MG63 (cell line): ENCODE measurements at regions not wholly inside any gene's neighbourhood (a gene's known extent, or its start where the extent isn't known, plus 50 kb on each side); places are given as distances from the start of the nearest gene placed in this dataset.
"Not testable (repeated sequence)": the region's sequence is repeated elsewhere in the genome, so short reads cannot be mapped to it uniquely, and the experiment has no call there.

ENCODE experiments used
- DNase-seq: peaks from one replicate; pipeline ENCODE4 v3.0.0-alpha.2; 2020
- H3K27me3 ChIP-seq: fragments of 250-450 bp; sonication (Bioruptor Pico); 2 replicates; pipeline ENCODE4 v1.5.1; 2020; ENCODE audit warnings: mild to moderate bottlenecking, moderate library complexity
- H3K36me3 ChIP-seq: fragments of 250-450 bp; sonication (Bioruptor Pico); 2 replicates; pipeline ENCODE4 v1.5.1; 2020; ENCODE audit warnings: mild to moderate bottlenecking, moderate library complexity
- H3K4me3 ChIP-seq: fragments of 250-450 bp; sonication (Bioruptor Pico); 2 replicates; pipeline ENCODE4 v1.5.1; 2020; ENCODE audit warnings: mild to moderate bottlenecking, moderate library complexity
- H3K9me3 ChIP-seq: fragments of 250-450 bp; sonication (Bioruptor Pico); 2 replicates; pipeline ENCODE4 v1.5.1; 2020; ENCODE audit warnings: mild to moderate bottlenecking, moderate library complexity

- Histone ChIP-seq H3K4me3 (no peak overlapping the region), H3K36me3 (no peaks in the 10 kb centered on the region), H3K9me3 (no peaks in the 10 kb centered on the region), H3K27me3 (no peaks in the 10 kb centered on the region)
- DNase-seq: no peak
Observed at GRCh38 chr7:113659416-113659815, 259.4 kb downstream of the PPP1R3A start.

- no peak for DNase-seq
- Histone ChIP-seq H3K9me3 (no peaks in the 10 kb centered on the region), H3K27me3 (no peaks in the 10 kb centered on the region), H3K4me3 (no peak overlapping the region), H3K36me3 (no peaks in the 10 kb centered on the region)
Observed at GRCh38 chr7:113657603-113658002, 261.2 kb downstream of the PPP1R3A start.

DNA sequence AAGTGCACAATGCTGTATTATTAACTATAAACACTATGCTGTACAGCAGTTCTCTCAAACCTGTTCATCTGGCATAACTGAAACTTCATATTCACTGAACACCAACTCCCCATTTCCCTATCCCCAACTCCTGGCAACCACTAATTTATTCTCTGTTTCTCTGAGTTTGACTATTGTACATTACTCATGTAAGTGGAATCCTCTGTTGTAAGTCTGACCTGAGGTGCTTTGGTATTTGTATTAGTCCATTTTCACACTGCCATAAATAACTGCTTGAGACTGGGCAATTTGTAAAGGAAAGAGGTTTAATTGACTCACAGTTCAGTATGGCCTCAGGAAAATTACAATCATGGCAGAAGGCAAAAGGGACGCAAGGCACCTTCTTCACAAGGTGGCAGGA lies 266.3 kb downstream of the PPP1R3A start:
- Histone ChIP-seq H3K27me3 (no peaks in the 10 kb centered on the region), H3K36me3 (no peaks in the 10 kb centered on the region), H3K9me3 (no peaks in the 10 kb centered on the region), H3K4me3 (no peak overlapping the region)
- DNase-seq: no peak

DNA sequence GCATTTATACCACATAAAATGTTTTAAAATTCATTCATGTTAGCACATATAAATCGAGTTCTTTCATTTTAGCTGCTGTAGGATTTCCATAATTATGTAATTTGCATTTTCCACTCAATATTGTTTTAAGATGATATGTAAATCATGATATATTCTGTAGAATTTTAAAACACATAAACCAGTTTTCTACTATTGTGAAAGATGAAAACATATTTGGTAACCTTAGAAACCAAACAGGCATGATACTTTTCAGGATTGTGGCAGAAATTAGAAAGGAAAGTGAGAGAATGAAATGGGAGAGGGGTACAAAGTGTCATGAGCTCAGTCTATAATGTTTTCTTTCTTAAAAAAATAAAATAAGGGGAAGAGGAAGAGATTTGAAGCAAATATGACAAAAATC lies 269.3 kb downstream of the PPP1R3A start:
- Histone ChIP-seq H3K36me3 (no peaks in the 10 kb centered on the region), H3K9me3 (no peaks in the 10 kb centered on the region), H3K4me3 (no peak overlapping the region), H3K27me3 (no peaks in the 10 kb centered on the region)
- DNase-seq: no peak

DNA sequence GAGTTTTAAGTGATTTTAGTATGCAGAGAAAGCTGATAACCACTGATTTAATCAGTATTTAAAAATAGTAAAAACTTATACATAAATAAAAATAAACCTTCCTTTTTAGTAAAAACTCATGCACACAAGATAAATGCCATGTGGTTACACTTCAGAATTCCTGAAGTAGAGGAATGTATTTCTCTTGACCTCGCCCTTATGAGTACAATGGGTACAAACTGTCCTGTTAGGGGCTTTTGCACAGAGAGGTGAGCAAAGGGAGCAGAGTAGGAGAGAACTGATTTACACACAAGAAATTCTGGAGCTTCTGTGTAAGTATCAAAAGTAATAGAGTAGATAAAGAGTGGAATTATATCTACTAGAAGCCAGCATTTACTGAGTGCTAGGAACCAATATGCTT lies 279.6 kb downstream of the PPP1R3A start:
- DNase-seq: no peak

DNA sequence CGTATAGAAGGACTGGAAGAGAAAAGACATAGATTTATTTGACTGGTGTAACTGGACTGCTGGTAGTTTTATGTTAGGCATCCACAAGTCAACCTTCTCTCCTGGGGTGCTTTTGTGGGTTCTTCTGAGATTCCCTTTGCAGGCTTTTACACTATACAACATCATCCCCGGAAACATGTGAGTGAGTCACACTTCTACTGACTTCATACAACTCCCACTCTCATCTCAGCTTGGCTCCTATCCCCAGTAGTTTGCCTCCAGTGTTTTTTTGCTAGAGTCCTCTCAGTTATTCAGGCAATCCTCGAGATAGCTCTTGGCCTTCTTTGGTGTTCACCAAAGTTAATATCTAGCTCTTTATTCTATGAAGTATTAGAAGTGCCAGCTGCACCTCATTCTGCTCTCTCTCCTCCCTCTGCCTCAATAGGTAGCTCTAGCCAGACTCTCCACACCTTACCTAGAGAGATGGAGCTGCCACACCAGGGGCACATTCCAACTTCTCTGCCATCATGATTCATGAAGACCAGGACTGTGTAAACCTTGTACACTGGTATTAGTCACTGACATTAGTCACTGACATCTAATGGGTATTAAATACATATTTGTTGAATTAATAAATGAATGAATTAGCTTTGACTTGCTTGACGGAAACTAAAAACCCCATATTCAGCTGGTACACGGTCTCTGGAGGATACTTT lies 281.9 kb downstream of the PPP1R3A start:
- 0 out of 2 replicates have a peak, but pooled peaks cover 5% of the 10 kb centered on the region for H3K9me3 ChIP-seq
- H3K4me3 ChIP-seq: no peak overlapping the region
- no peaks in the 10 kb centered on the region for H3K36me3 ChIP-seq
- no peaks in the 10 kb centered on the region for H3K27me3 ChIP-seq
- peak; percentile 30 for DNase-seq

More for the DNA sequence above, 279.6 kb downstream of the PPP1R3A start:
- no peaks in the 10 kb centered on the region for H3K36me3 ChIP-seq
- no peak overlapping the region for H3K4me3 ChIP-seq
- 0 out of 2 replicates have a peak, but pooled peaks cover 5% of the 10 kb centered on the region for H3K9me3 ChIP-seq
- H3K27me3 ChIP-seq: no peaks in the 10 kb centered on the region

DNA sequence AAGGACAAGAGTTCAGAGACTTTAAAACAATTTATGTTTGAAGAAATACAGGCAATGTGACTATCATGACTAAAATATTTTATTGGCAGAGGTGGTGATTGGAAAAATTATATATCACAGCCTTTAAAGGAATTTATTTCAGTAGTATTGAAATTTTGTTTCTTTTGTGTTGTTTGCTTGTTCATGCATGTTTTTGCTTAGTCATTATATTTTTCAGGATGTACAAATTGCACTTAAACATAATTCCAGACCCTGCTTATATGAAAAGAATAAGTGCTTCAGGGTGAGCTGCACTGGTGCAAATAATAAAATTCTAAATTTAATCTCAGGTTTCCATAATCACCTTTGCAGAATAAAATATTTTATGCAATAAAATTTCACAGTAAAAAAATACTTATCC lies 283.3 kb downstream of the PPP1R3A start:
- Histone ChIP-seq H3K9me3 (0 out of 2 replicates have a peak, but pooled peaks cover 2% of the 10 kb centered on the region), H3K36me3 (no peaks in the 10 kb centered on the region), H3K4me3 (no peak overlapping the region), H3K27me3 (no peaks in the 10 kb centered on the region)
- no peak for DNase-seq

- Histone ChIP-seq H3K9me3 (0 out of 2 replicates have a peak, but pooled peaks cover 2% of the 10 kb centered on the region), H3K27me3 (no peaks in the 10 kb centered on the region), H3K36me3 (no peaks in the 10 kb centered on the region), H3K4me3 (no peak overlapping the region)
- DNase-seq: no peak
Observed at GRCh38 chr7:113633073-113633472, 285.7 kb downstream of the PPP1R3A start.

GRCh38 chr7:113628948-113629847 lies 289.6 kb downstream of the PPP1R3A start:
- H3K9me3 ChIP-seq: no peaks in the 10 kb centered on the region

DNA sequence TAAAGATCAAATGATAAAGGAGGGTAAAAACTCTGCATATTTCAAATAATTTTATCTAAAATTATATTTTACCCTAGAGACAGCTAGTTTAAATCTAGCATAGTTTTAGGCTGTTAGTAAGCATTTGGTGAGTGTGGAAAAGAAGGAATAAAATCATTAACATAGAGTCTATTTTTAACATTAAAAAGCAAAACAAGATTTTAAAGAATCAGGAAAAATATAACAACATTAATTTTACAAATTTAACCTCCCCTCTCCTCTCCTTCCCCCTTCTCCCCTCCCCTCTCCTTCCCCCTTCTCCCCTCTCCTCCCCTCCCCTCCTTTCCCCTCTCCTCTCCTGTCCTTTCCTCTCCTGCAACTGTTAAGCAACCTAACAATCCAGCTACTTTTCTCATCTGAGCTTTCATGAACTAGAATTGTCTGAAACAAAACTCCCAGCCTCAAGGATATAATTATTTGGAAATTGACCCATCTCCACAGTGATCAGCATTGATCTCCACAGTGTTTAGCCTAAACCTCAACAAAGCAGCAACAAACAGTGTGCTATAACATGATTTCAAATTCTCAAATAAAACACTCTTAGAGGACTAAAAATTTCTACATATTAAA lies 293.2 kb downstream of the PPP1R3A start:
- DNase-seq: no peak
- Histone ChIP-seq H3K36me3 (no peaks in the 10 kb centered on the region), H3K27me3 (no peaks in the 10 kb centered on the region), H3K9me3 (peaks cover 4% of the 10 kb centered on the region), H3K4me3 (no peak overlapping the region)

More at GRCh38 chr7:113628948-113629847, 289.6 kb downstream of the PPP1R3A start:
- peak overlapping the region; percentile 31 for H3K4me3 ChIP-seq
- no peaks in the 10 kb centered on the region for H3K27me3 ChIP-seq
- DNase-seq: peak; percentile 14
- H3K36me3 ChIP-seq: no peaks in the 10 kb centered on the region

DNA sequence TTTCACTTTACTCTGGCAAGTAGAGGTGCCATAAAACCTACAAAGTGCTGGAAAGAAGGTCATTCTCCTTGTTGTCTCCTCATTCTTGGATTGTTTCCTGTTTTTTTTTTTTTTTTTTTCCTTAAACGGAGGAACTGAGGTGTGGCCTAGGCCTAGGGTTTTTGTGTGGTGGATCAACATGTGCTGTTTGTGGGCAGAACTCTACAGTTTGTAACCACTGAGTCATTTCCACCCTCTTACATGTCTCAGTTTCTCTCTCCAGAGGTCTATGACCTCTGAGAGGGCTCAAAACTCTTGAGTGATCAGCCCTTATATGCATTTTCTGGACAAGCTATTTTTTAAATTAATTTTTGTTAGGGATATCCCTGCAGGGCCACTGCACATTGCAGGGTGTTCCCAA lies 296.0 kb downstream of the PPP1R3A start:
- Histone ChIP-seq H3K36me3 (no peaks in the 10 kb centered on the region), H3K4me3 (no peak overlapping the region), H3K9me3 (peaks cover 8% of the 10 kb centered on the region), H3K27me3 (no peaks in the 10 kb centered on the region)
- DNase-seq: no peak

DNA sequence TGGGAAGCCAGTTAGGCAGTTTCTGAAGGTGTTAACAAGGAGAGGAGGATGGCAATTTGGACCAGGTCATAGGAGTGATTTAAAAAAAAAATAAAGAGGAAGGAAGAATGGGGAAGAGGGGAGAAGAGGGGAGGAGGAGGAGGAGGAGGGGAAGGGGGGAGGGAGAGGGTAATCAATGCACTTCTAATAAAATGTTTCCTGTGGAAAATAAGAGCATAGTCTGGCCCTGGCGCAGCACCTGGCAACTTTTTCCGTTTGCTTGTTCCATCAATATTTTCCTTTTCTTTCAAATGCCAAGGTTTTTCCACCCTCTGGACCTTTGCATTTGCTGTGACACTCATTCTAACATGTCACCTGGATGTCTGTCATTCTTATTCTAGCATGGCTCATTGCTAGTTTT lies 308.2 kb downstream of the PPP1R3A start:
- no peak overlapping the region for H3K4me3 ChIP-seq
- H3K36me3 ChIP-seq: no peaks in the 10 kb centered on the region
- DNase-seq: no peak
- H3K27me3 ChIP-seq: no peaks in the 10 kb centered on the region
- H3K9me3 ChIP-seq: no peaks in the 10 kb centered on the region

GRCh38 chr7:113608782-113609181 lies 310.0 kb downstream of the PPP1R3A start:
- DNase-seq: no peak
- no peaks in the 10 kb centered on the region for H3K36me3 ChIP-seq
- no peaks in the 10 kb centered on the region for H3K27me3 ChIP-seq
- H3K9me3 ChIP-seq: no peaks in the 10 kb centered on the region
- no peak overlapping the region for H3K4me3 ChIP-seq

- Histone ChIP-seq H3K36me3 (no peaks in the 10 kb centered on the region), H3K27me3 (no peaks in the 10 kb centered on the region), H3K9me3 (no peaks in the 10 kb centered on the region), H3K4me3 (no peak overlapping the region)
- no peak for DNase-seq
Observed at GRCh38 chr7:113606325-113606724, 312.5 kb downstream of the PPP1R3A start.

GRCh38 chr7:113600428-113600827 lies 318.4 kb downstream of the PPP1R3A start:
- H3K36me3 ChIP-seq, H3K9me3 ChIP-seq, H3K27me3 ChIP-seq, DNase-seq, H3K4me3 ChIP-seq: not testable (repeated sequence)

DNA sequence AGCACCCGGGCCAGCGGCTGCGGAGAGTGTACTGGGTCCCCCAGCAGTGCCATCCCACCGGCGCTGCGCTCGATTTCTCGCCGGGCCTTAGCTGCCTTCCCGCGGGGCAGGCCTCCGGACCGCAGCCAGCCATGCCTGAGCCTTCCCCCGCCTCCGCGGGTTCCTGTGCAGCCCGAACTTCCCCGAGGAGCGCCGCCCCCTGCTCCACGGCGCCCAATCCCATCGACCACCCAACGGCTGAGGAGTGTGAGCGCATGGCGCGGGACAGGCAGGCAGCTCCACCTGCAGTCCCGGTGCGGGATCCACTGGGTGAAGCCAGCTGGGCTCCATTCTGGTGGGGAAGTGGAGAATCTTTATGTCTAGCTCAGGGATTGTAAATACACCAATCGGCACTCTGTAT lies 325.4 kb downstream of the PPP1R3A start:
- not testable (repeated sequence) for H3K27me3 ChIP-seq, DNase-seq, H3K36me3 ChIP-seq, H3K9me3 ChIP-seq, H3K4me3 ChIP-seq

- H3K4me3 ChIP-seq, H3K36me3 ChIP-seq, H3K27me3 ChIP-seq, H3K9me3 ChIP-seq, DNase-seq: not testable (repeated sequence)
Observed at GRCh38 chr7:113592924-113593323, 325.9 kb downstream of the PPP1R3A start.
